Activated CD8-positive, alpha-beta T cell treated with anti-CD3 and anti-CD28 coated beads for 36 hours (primary cell): ENCODE measurements at regions not wholly inside any gene's neighbourhood (a gene's known extent, or its start where the extent isn't known, plus 50 kb on each side); places are given as distances from the start of the nearest gene placed in this dataset.

Experiments
- ATAC-seq: fragments of 200-7000 bp; cut with Tn5 transposase; one replicate; pipeline ENCODE4 v1.10.0; 2021; ENCODE audit warnings: mild to moderate bottlenecking, moderate library complexity
- CTCF ChIA-PET: fragments of 350-600 bp; sonication (Branson Sonifier 250); formaldehyde crosslinking; loops from one replicate; lab custom pipeline; 2021; ENCODE audit warnings: antibody characterized with exemption; lab: Charles Lee
- POLR2A ChIA-PET: fragments of 350-600 bp; sonication (Branson Sonifier 250); formaldehyde crosslinking; loops from one replicate; lab custom pipeline; 2021; ENCODE audit warnings: antibody characterized with exemption; lab: Charles Lee
- DNase-seq: peaks from one replicate; pipeline ENCODE4 v3.0.0-alpha.2; 2020
- H3K27ac Mint-ChIP-seq: one replicate; pipeline ENCODE4 v1.8.0; 2021; ENCODE audit warnings: mild to moderate bottlenecking, mixed read lengths
- H3K27me3 Mint-ChIP-seq: one replicate; pipeline ENCODE4 v1.8.0; 2021; ENCODE audit warnings: mixed read lengths
- H3K36me3 Mint-ChIP-seq: one replicate; pipeline ENCODE4 v1.8.0; 2021; ENCODE audit warnings: low read depth, mixed read lengths
- H3K4me1 Mint-ChIP-seq: one replicate; pipeline ENCODE4 v1.8.0; 2021; ENCODE audit warnings: low read depth, mixed read lengths
- H3K4me3 Mint-ChIP-seq: one replicate; pipeline ENCODE4 v1.8.0; 2021; ENCODE audit warnings: mild to moderate bottlenecking, moderate library complexity, mixed read lengths
- H3K9me3 Mint-ChIP-seq: one replicate; pipeline ENCODE4 v1.8.0; 2021; ENCODE audit warnings: mixed read lengths
- intact Hi-C: fragments of 100-400 bp; cut with micrococcal nuclease; formaldehyde crosslinking; loops from one replicate; pipeline ENCODE4 v1.10.0; 2022
- TF ChIP-seq, protein P1 (sequence below): fragments of 200-600 bp; IDR thresholded peaks from one replicate; pipeline ENCODE4 v1.8.0; 2022; ENCODE audit warnings: antibody characterized with exemption, mild to moderate bottlenecking

DNA sequence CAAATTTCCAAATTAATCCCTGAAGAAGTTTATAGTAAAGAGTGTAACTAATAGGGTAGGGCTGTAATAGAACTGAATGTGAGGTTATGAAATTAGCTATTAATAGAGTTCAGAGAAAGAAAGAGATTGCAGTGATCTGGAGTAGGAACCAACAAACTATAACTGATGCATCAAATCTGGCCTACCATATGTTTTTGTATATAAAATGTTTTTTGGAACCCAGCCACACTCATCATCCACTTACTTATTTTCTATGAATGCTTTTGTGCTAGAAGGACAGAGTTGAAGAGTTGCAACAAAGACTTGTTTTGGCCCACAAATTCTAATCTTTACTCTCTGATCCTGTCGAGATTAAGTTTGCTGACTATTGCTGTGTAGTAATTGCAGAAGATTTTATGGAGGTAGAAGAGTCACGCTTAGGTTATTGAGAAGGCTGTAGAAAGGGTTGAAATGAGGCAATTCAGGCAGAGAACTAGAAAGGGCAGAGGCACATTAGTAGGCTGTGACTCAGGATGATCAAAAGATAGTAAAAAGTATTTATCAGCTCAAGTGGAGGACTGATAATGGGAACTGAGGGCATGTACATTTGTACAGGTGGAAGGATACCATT is 298.7 kb upstream of the EMCN start:
- H3K4me3 Mint-ChIP-seq, result no peak overlapping the region
- ATAC-seq (no peak), DNase-seq (no peak)
- TF ChIP-seq, protein P1, sequence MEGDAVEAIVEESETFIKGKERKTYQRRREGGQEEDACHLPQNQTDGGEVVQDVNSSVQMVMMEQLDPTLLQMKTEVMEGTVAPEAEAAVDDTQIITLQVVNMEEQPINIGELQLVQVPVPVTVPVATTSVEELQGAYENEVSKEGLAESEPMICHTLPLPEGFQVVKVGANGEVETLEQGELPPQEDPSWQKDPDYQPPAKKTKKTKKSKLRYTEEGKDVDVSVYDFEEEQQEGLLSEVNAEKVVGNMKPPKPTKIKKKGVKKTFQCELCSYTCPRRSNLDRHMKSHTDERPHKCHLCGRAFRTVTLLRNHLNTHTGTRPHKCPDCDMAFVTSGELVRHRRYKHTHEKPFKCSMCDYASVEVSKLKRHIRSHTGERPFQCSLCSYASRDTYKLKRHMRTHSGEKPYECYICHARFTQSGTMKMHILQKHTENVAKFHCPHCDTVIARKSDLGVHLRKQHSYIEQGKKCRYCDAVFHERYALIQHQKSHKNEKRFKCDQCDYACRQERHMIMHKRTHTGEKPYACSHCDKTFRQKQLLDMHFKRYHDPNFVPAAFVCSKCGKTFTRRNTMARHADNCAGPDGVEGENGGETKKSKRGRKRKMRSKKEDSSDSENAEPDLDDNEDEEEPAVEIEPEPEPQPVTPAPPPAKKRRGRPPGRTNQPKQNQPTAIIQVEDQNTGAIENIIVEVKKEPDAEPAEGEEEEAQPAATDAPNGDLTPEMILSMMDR, result no peak
- H3K9me3 Mint-ChIP-seq, result no peaks in the 10 kb centered on the region
- no peaks in the 10 kb centered on the region for H3K27me3 Mint-ChIP-seq
- H3K27ac Mint-ChIP-seq, result no peak overlapping the region
- ChIA-PET CTCF (interaction anchor here (1.6 kb wide), 1 partner anchor 723 kb away, joined by 4 read pairs; no protein-coding TSS in a partner anchor), POLR2A (interaction anchor here (0.5 to 0.7 kb wide), 2 partner anchors 11 to 362 kb away, joined by 3 read pairs; no protein-coding TSS in a partner anchor)
- intact Hi-C loops, result no loop called here
- no peaks in the 10 kb centered on the region for H3K36me3 Mint-ChIP-seq
- no peaks in the 10 kb centered on the region for H3K4me1 Mint-ChIP-seq

DNA sequence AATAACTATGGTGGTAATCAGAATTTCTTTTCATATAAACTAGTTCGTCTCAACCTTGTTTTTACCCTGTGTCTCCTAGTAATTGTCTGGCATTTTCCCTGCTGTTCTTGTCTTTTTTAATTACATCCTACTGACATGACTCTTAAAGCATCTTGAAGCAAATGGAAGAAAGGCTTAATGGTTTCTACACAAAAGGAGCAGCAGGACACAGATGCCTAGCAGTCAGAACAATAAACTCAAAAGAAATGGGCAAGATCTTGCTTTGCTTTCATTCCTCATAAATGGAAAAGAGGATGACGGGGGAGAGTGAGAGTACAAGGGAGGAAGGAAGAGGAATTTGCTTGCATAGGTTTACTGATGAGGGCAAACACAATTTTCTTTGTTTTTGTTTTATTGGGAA is 293.2 kb upstream of the EMCN start:
- DNase-seq, result no peak
- ChIA-PET CTCF (no interaction called here), POLR2A (no interaction called here)
- H3K4me1 Mint-ChIP-seq, result no peaks in the 10 kb centered on the region
- TF ChIP-seq, protein P1, result no peak
- no peak overlapping the region for H3K27ac Mint-ChIP-seq
- H3K36me3 Mint-ChIP-seq, result no peaks in the 10 kb centered on the region
- no peaks in the 10 kb centered on the region for H3K9me3 Mint-ChIP-seq
- H3K27me3 Mint-ChIP-seq, result no peaks in the 10 kb centered on the region
- intact Hi-C loops, result no loop called here
- H3K4me3 Mint-ChIP-seq, result no peak overlapping the region
- no peak for ATAC-seq

DNA sequence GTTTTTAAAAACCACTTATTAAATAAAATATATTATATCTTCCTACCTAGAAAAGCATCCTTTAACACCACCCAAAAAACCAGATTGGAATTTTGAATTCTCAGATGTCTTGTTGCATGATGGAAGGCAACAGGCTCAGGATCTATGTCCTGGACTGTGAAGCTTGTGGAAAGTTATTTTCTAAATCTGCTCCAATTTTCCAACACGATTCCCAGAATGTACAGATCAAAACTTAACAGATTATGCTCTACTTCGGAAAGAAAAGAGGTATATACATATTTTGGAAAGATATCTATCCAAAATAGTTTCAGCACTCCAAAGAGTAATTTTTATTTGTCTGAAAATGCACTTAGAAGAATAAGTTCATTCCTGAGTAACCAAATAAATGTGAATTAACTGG is 291.7 kb upstream of the EMCN start:
- CTCF ChIA-PET, result interaction anchor here (1.2 kb wide), 1 partner anchor 14 kb away, joined by 3 read pairs; no protein-coding TSS in a partner anchor
- no peaks in the 10 kb centered on the region for H3K36me3 Mint-ChIP-seq

DNA sequence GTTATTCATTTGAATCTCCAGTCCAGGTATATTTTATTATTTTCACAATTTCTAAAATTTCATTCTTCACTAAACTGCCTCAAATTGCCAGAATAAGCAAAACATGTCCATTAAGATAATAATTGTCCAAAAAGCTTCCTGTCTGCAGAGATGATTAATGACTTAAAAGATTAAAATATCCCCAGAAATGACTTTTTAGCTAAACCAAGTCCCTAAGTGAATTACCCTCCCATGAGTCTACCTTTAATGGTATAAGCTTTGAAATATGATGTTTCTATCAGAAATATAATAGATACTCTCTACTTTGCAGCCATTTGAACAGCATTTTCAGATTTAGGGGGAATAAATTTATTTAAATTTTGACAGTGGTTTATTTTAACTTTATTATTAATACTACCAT is 289.2 kb upstream of the EMCN start:
- Mint-ChIP-seq H3K9me3 (no peaks in the 10 kb centered on the region), H3K36me3 (no peaks in the 10 kb centered on the region), H3K27me3 (no peaks in the 10 kb centered on the region), H3K27ac (no peak overlapping the region), H3K4me1 (no peaks in the 10 kb centered on the region), H3K4me3 (no peak overlapping the region)
- DNase-seq (no peak), ATAC-seq (no peak)
- intact Hi-C loops, result no loop called here
- TF ChIP-seq, protein P1, result no peak
- CTCF ChIA-PET, result no interaction called here
- POLR2A ChIA-PET, result no interaction called here

More for the DNA sequence above, 291.7 kb upstream of the EMCN start:
- Mint-ChIP-seq H3K9me3 (no peaks in the 10 kb centered on the region), H3K4me1 (no peaks in the 10 kb centered on the region), H3K27me3 (no peaks in the 10 kb centered on the region), H3K27ac (no peak overlapping the region), H3K4me3 (no peak overlapping the region)
- POLR2A ChIA-PET, result no interaction called here
- TF ChIP-seq, protein P1, result no peak
- DNase-seq (no peak), ATAC-seq (no peak)
- intact Hi-C loops, result no loop called here

DNA sequence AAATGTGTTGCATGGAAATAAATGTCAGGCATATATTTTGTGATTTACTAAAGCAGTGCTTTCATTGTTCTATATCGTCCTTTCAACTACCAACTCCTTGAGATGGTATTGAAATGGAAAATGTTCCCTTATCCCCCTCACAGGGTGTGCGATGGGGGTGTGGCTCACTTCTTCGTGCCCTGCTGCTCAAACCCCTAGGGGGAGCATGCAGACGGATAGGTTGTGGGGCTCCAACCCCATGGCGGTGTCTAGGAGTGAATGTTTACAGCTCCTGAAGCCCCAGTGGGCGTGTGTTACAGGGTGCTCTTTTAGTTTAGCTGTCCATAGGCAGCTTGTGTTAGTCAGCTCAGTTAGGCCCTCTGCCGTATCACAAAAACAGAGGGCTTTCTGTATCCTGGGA is 287.7 kb upstream of the EMCN start:
- CTCF ChIA-PET, result no interaction called here
- TF ChIP-seq, protein P1, result no peak
- Mint-ChIP-seq H3K9me3 (no peaks in the 10 kb centered on the region), H3K4me3 (no peak overlapping the region), H3K36me3 (no peaks in the 10 kb centered on the region), H3K4me1 (no peaks in the 10 kb centered on the region), H3K27ac (no peak overlapping the region), H3K27me3 (no peaks in the 10 kb centered on the region)
- no peak for DNase-seq
- POLR2A ChIA-PET, result interaction anchor here (0.7 kb wide), 1 partner anchor 10 kb away, joined by 3 read pairs; no protein-coding TSS in a partner anchor
- ATAC-seq, result no peak
- intact Hi-C loops, result no loop called here
